GM13977 (cell line): ENCODE measurements at regions not wholly inside any gene's neighbourhood (a gene's known extent, or its start where the extent isn't known, plus 50 kb on each side); places are given as distances from the start of the nearest gene placed in this dataset.

Experiments
- DNase-seq: peaks from one replicate; pipeline ENCODE4 v3.0.0; 2012; ENCODE audit warnings: low spot score
- CTCF ChIP-seq: IDR thresholded peaks from 2 replicates; pipeline ENCODE4 v1.5.1; 2012; ENCODE audit warnings: mild to moderate bottlenecking, control low read depth; ENCODE audit not compliant: insufficient read depth; ENCODE audit errors: extremely low read depth, missing control alignments
- in situ Hi-C: fragments of 300-500 bp; cut with MboI; formaldehyde crosslinking; loops from one replicate; pipeline ENCODE4 v1.12.0; 2022; ENCODE audit warnings: low sequenced_read_pairs, low pct_unique_long_range_greater_than_20kb, mixed read lengths, inconsistent platforms; ENCODE audit not compliant: unreplicated experiment

DNA sequence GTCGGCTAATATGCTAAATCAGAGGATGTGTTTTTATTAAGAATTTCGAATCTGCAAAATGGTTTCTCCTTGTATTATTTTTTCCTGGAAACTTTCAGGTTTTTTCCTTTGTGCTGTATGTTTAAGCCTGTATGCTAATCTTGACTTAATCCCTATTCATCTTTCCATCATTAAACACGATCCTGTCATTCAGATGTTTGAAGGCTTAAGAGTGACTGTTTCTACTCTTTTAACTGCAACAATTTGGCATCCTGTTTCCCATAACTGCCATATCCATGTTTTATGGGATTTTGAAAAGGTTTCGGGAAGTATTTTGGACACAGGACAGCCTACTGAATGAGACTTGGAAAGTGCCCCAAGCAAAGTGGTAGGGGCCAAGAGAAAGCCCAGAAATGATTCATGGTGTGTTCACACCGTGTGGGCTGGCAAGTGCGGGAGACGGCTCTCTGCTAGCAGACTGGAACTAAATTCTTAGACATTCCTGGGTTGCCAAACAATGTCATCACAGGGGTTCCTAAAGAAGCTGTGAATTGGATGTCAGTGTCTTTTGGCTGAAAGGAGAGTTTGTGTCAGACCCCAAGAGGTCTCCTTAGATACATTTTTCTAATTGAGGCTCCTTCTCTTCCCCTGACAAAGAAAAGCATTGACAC lies 125.4 kb upstream of the ADAMTS16 start:
- in situ Hi-C loops: no loop called here
- DNase-seq: no peak
- no peak for TF ChIP-seq CTCF

- DNase-seq: no peak
- in situ Hi-C loops: no loop called here
- TF ChIP-seq CTCF: no peak
Observed at GRCh38 chr5:5017827-5018577, 122.1 kb upstream of the ADAMTS16 start.

- TF ChIP-seq CTCF: no peak
Observed at GRCh38 chr5:5018578-5018970, 121.6 kb upstream of the ADAMTS16 start.

DNA sequence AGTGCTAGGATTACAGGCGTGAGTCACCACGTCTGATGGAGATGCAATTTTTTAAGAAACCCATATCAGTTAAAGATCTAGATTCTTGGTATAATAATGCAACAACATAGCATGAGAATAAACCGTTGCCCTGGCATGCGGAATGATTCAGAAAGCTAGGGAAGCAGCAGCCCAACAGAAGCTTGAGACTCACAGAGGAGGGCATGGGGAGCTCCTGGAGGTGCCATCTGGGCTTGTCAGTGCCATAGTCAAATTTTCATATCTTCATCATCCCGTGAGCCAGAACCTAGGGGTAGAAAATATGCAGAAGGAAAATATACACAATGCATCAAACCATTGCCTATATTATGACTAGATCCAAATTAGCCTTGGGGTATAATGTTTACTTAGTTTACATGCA lies 118.7 kb upstream of the ADAMTS16 start:
- no peak for DNase-seq
- TF ChIP-seq CTCF: no peak
- in situ Hi-C loops: no loop called here

More at GRCh38 chr5:5018578-5018970, 121.6 kb upstream of the ADAMTS16 start:
- DNase-seq: no peak
- in situ Hi-C loops: no loop called here

DNA sequence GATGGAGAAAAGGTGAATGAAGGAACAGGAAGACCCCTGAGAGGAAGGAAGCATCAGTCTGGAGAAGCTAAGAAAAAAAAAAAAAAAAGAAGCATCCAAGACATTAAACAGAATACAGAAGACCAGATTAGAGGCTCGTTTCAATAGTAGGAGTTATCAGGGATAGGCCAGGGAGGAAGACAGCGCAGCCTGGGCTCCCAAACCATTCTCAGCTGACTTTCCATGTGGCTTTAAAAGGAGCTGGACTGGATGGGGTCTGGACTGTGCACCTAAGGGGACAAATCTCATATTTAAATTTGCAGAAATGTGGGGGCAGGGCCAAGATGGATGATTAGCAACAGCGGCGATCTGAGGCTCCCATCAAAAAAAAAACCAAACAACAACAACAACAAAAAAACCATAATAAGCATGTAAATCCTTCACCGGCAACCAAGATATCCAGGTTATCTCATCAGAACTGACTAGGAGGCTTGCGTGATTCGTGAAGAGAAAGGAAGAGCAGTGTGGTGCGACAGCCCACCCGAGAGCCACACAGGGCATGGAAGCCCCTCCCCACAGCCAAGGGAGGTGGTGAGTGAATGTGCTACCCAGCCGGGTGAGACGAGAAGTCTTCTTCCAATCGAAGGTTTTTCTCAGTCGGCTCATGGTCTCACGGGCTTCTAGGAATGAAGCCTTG lies 114.9 kb upstream of the ADAMTS16 start:
- TF ChIP-seq CTCF: no peak
- no peak for DNase-seq
- in situ Hi-C loops: no loop called here

- in situ Hi-C loops: no loop called here
- no peak for DNase-seq
- no peak for TF ChIP-seq CTCF
Observed at GRCh38 chr5:5025774-5026408, 114.2 kb upstream of the ADAMTS16 start.
